BJ (cell line): ENCODE measurements at regions not wholly inside any gene's neighbourhood (a gene's known extent, or its start where the extent isn't known, plus 50 kb on each side); places are given as distances from the start of the nearest gene placed in this dataset.

Experiments used
- CTCF ChIA-PET: fragments of 350-600 bp; formaldehyde crosslinking; extraction: SDS; loops from one replicate; lab custom pipeline; 2021; ENCODE audit warnings: antibody characterized with exemption, inconsistent platforms; lab: Yijun Ruan, JAX
- POLR2A ChIA-PET: fragments of 300-600 bp; sonication (Branson Sonifier 250); formaldehyde crosslinking; extraction: SDS; loops from one replicate; lab custom pipeline; 2021; ENCODE audit warnings: antibody characterized with exemption; lab: Charles Lee
- DNase-seq: peaks from one replicate; pipeline ENCODE4 v3.0.0-alpha.2; 2011; ENCODE audit warnings: low read depth
- H3K27me3 ChIP-seq: 2 replicates; pipeline ENCODE4 v1.6.0; 2011; ENCODE audit warnings: low read length; ENCODE audit not compliant: control insufficient read depth, insufficient read depth
- H3K36me3 ChIP-seq: 2 replicates; pipeline ENCODE4 v1.5.1; 2011; ENCODE audit warnings: low read length; ENCODE audit not compliant: control insufficient read depth, insufficient read depth
- H3K4me3 ChIP-seq: 2 replicates; pipeline ENCODE4 v1.5.1; 2011; ENCODE audit warnings: low read depth, mild to moderate bottlenecking, control low read depth, low read length
- TF ChIP-seq, protein P1 (sequence below): IDR thresholded peaks from 2 replicates; pipeline ENCODE4 v1.5.1; 2011; ENCODE audit warnings: low read depth, mild to moderate bottlenecking, control low read depth, inconsistent platforms, low read length, moderate library complexity; ENCODE audit not compliant: insufficient read depth

DNA sequence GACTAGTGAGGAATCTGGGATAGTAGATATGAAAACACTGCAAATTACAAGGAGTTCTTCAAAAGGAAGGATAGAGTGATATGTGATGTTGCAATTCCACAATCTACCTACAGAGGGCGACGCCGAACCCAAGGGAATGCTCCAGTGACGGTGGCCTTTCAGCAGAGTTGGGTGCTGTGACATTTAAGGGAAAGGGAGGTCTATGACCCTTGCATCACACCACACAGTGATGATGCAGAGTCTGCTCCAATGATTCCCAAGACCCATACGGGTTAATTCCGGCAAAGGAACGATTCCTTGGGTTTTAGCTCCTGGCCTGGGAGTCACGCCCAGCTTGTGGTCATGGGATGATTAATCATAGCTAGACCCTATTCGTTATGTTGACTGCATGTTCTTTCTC lies 123.0 kb upstream of the IGSF21 start:
- Histone ChIP-seq H3K36me3 (no peaks in the 10 kb centered on the region), H3K4me3 (no peak overlapping the region), H3K27me3 (no peaks in the 10 kb centered on the region)
- ChIA-PET CTCF (interaction anchor here (0.6 to 1.1 kb wide), 3 partner anchors 11 to 17 kb away, joined by 3 read pairs; no protein-coding TSS in a partner anchor), POLR2A (no interaction called here)
- DNase-seq: no peak
- TF ChIP-seq, protein P1, sequence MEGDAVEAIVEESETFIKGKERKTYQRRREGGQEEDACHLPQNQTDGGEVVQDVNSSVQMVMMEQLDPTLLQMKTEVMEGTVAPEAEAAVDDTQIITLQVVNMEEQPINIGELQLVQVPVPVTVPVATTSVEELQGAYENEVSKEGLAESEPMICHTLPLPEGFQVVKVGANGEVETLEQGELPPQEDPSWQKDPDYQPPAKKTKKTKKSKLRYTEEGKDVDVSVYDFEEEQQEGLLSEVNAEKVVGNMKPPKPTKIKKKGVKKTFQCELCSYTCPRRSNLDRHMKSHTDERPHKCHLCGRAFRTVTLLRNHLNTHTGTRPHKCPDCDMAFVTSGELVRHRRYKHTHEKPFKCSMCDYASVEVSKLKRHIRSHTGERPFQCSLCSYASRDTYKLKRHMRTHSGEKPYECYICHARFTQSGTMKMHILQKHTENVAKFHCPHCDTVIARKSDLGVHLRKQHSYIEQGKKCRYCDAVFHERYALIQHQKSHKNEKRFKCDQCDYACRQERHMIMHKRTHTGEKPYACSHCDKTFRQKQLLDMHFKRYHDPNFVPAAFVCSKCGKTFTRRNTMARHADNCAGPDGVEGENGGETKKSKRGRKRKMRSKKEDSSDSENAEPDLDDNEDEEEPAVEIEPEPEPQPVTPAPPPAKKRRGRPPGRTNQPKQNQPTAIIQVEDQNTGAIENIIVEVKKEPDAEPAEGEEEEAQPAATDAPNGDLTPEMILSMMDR: peak; percentile 44

DNA sequence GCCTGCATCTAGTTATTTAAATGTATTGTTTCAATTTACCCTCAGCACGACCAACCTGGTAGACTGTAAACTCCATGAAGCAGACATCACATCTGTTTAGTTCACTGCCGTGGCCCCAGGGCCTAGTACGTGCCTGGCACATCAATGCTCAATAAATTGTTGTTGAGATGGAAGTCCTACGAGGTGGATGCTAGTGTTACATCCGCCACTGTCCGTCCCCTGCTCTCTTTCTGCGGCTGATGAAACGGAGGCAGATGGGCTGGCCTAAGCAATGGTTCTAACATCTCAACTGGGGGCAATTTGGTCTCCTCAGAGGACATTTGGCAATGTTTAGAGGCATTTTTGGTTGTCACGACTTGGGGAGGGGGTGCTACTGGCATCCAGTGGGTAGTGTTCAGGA lies 121.4 kb upstream of the IGSF21 start:
- TF ChIP-seq, protein P1: no peak
- no peak for DNase-seq
- no peak overlapping the region for H3K4me3 ChIP-seq
- no peaks in the 10 kb centered on the region for H3K36me3 ChIP-seq
- POLR2A ChIA-PET: no interaction called here
- H3K27me3 ChIP-seq: no peaks in the 10 kb centered on the region
- CTCF ChIA-PET: no interaction called here

DNA sequence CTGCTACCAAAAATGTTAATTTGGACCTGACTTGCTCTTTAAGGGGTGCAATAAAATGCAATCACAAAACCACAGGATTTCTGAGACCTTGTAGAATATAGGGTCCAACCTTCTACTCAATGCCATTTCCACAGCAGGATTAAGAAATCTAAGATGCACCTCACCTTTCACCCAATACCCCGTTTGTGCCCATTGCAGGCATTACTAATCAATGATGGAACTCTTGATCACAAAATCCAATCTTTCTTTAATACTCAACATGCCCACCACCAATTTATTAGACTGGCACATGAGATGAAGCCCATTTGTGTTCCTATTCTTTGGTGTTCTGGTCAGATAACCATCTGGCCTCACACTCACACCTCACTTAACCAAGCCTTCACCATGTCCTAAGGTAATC lies 117.2 kb upstream of the IGSF21 start:
- Histone ChIP-seq H3K36me3 (no peaks in the 10 kb centered on the region), H3K27me3 (no peaks in the 10 kb centered on the region), H3K4me3 (no peak overlapping the region)
- TF ChIP-seq, protein P1: no peak
- CTCF ChIA-PET: no interaction called here
- POLR2A ChIA-PET: no interaction called here
- DNase-seq: no peak

DNA sequence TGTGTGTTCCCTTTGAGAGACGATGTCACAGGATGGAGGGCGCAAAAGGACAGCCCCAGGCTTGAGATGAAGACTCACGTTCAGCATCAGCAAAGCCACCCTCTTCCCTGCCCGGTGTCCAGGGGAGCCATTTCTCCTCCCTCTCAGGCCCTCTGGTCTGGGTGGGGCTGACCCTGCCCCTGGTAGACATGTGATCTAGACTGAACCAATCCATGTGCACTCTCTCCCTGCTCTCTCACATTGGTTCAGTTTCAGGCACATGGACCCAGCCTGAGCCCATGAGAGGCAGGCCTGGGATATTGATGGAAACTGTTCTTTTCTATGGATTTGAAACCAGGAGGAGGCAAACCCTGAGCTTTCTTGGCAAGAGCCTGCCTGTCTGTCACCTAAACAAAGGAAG lies 115.6 kb upstream of the IGSF21 start:
- no peak overlapping the region for H3K4me3 ChIP-seq
- no peaks in the 10 kb centered on the region for H3K27me3 ChIP-seq
- TF ChIP-seq, protein P1: no peak
- no peaks in the 10 kb centered on the region for H3K36me3 ChIP-seq
- no peak for DNase-seq
- ChIA-PET CTCF (interaction anchor here (0.6 kb wide), 1 partner anchor 794 kb away, joined by 3 read pairs; no protein-coding TSS in a partner anchor), POLR2A (no interaction called here)

DNA sequence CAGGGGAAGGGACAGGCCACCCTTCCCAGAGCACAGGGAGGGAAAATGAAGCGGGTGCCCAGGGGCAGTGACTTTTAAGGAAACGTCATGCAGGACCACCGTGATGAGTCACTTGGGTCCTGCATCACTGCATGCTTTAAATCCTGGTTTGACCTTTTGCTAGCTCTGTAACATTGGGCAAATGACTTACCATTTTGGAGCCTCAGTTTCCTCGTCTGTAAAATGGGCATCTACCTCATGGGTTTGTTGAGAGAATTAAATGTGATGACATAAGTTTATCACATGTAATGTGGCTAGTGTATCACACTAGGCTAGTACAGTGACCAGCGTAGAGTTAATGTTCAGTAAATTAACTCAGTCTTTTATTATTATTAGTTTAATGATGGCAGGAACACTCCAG lies 114.8 kb upstream of the IGSF21 start:
- CTCF ChIA-PET: interaction anchor here (0.6 kb wide), 1 partner anchor 793 kb away, joined by 3 read pairs; no protein-coding TSS in a partner anchor
- Histone ChIP-seq H3K27me3 (no peaks in the 10 kb centered on the region), H3K36me3 (no peaks in the 10 kb centered on the region), H3K4me3 (no peak overlapping the region)
- POLR2A ChIA-PET: no interaction called here
- TF ChIP-seq, protein P1: no peak
- DNase-seq: no peak
